NCI-H1417 treated with DMSO at 0.1 percent for 48 hours (cell line): ENCODE measurements at regions not wholly inside any gene's neighbourhood (a gene's known extent, or its start where the extent isn't known, plus 50 kb on each side); places are given as distances from the start of the nearest gene placed in this dataset.

Experiments
- DNase-seq: peaks from one replicate; lab custom pipeline; 2025; lab: John Stamatoyannopoulos, UW

DNA sequence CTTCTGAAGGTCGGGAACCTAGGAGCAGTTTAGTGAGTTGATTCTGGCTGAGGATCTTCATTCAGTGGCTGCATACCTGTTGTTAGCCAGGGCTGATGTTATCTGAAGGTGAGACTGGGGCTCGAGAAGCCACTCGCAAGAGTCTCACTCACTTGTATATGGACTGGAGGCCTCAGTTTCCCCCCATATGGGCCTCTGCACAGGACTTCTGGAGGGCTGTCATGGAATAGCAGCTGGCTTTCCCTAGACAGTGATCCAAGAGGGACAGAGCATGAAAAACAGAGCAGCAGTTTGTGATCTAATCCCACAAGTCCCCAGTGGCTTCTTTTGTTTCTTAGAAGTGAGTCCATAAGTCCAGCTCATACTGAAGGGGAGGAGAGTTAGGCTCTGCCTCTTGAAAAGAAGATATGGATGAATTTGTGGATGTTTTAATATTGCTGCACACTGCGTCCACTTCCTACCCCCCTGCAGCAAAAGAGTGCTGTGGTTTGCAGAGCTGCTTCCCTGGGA is 623.4 kb downstream of the CDH26 start:
- DNase-seq: no peak

GRCh38 chr20:60583741-60584140 is 625.5 kb downstream of the CDH26 start:
- no peak for DNase-seq

DNA sequence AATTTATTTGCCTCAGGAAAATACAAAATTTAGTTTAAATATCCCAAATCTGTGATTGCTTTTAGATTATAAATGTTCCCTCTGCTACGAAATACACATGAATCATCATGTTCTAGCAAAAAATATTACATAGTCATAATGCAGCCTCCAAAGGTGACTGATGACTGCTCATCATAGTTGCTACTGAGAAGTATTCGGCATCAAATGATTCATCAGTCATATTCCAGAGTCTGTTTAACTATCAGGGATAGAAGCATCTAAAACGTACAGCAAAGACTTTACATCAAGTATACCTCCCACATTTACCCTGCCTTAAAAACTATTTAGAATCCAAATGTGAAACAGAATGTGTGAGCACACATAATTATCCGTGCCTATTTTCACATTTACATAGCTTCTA is 626.0 kb downstream of the CDH26 start:
- DNase-seq: no peak

GRCh38 chr20:60585651-60586050 is 627.4 kb downstream of the CDH26 start:
- no peak for DNase-seq

GRCh38 chr20:60586269-60587050 is 628.2 kb downstream of the CDH26 start:
- DNase-seq: no peak

DNA sequence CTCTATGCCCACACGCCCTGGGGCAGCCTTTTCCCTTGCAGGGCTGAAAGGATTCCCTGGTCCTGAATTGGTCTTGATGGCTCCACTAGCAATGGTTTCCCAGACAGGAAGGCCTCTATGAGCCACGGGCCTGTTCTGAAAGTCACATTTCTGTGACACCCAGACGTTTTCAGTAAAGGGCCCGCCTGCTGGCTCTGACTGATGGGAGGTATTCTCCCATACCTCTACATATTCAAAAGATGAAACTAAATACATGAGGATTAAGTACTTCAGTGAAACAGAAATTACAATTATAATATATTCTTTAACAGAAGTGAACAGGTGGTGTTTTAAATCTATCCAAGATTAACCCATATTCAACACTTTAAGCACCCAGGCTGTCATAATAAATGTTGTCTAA is 629.8 kb downstream of the CDH26 start:
- no peak for DNase-seq

DNA sequence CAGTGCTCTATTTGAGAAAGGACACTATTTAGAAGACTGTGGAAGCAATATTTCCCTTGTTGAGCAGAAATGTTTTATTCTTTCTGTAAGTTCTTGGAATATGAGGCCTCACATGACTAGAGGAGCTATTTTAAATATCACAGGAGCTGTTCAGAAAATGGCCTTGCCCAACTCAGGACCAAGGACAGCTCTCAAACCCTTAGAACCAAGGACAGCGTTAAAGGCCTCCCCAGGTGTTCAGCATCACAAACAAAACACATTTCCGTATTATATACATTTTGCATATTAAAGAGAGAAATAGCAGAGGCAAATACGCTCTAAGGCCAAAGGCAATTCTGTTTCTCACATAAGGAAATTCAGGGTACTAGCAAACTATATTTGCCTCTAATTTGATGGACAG is 631.4 kb downstream of the CDH26 start:
- DNase-seq: no peak

- DNase-seq: no peak
Measured at GRCh38 chr20:60591172-60591799, 633.1 kb downstream of the CDH26 start.

GRCh38 chr20:60598528-60598927 is 640.3 kb downstream of the CDH26 start:
- no peak for DNase-seq

DNA sequence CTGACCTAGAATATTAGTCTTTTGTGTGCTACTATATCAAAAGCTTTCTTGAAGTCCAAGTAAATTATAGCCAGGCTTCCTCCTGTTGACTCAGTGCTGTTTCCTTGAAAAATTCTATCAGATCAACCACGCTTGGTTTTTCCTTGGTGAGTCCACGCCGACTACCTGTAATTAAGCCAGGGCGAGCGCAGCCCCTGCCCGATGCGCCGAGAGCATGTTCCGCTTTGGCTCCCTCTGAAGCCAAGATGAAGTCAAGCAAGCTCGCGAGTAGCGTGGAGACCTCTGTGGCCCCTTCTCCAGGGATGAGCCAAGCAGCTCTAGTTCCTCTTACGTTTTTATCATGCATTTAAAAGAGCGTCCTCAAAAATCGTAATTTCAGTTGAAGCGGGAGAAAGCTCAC is 641.2 kb downstream of the CDH26 start:
- no peak for DNase-seq

- DNase-seq: no peak
Measured at GRCh38 chr20:60600036-60600435, 641.8 kb downstream of the CDH26 start.

DNA sequence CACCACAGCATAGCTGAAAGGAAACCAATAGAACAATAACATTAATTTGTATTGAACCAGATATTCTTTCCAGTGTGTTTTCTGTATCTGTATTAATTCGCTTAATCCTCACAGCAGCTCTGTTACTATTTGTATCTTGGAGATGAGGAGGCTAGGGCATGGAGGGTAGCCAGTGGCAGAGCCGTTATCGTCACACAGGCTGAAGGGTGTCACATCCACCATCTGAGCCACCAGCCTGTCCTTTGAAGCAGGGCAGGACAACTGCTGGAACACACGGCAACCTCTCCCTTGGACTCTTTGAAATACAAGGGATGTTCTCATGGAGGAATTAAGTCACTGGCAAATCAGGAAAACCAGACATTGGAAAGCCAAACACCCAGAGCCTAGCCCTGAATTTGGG is 628.0 kb upstream of the CDH4 start:
- no peak for DNase-seq

GRCh38 chr20:60627751-60628565 is 624.1 kb upstream of the CDH4 start:
- no peak for DNase-seq

DNA sequence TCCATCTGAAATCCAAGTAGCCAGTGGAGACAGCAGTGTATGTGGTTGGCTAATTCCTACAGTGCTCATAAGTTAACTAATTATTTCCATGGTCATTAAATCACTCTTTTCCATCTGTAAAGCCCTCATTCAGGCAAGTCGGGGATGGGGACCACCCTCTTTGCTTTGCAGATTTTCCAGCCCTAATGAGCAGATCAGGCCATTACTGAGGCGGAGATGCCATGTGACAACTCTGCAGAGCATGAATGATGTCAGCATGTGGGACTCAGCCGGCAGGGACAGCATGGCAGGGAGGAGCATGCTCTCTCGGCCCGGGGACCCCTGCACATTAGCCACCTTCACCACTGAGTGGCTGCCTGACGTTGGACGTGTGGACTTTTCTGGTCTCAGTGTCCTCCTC is 623.3 kb upstream of the CDH4 start:
- DNase-seq: no peak

- DNase-seq: no peak
Measured at GRCh38 chr20:60629206-60629605, 622.9 kb upstream of the CDH4 start.

GRCh38 chr20:60630609-60631008 is 621.5 kb upstream of the CDH4 start:
- peak; percentile 96 for DNase-seq

- DNase-seq: no peak
Measured at GRCh38 chr20:60631585-60632287, 620.3 kb upstream of the CDH4 start.

DNA sequence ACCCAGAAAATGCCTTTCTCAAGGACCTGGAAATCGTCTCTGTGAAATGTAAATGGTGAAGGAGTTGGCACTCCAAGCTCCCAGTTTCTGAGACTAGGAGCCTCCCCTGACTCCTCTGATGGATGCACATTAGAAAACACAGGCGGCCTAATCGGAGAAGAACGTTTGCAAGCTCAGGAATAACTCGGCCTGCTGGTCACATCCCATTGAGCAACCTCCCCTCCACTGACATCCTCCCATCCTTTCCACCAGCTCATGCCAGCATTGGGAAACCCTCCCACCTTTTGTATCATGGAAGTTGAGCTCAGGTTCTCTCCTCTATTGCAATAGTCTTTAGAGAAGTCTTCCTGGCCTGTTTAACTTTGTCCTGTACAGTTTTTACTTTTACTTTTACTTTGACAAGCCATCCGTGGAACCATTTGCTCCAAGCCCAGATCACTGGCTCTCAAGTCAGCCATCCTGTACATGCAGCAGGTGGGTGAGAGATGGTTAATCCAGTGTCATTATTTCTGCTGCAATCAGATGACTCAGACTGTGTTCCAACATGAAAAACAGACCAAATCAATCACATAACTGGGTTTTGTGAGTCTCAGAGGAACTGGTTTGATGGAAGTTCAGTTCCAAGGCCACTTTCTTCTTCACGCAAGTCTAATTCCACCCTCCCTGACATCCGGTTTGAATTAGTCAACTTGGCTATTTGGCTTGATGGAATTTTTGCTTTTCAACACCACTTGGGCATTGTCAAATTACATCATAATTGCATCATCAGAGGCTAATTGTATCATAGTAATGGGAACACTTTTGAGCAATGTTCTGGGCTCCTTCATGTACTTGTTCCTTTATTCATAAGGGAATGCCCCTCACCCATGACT is 619.4 kb upstream of the CDH4 start:
- DNase-seq: no peak

DNA sequence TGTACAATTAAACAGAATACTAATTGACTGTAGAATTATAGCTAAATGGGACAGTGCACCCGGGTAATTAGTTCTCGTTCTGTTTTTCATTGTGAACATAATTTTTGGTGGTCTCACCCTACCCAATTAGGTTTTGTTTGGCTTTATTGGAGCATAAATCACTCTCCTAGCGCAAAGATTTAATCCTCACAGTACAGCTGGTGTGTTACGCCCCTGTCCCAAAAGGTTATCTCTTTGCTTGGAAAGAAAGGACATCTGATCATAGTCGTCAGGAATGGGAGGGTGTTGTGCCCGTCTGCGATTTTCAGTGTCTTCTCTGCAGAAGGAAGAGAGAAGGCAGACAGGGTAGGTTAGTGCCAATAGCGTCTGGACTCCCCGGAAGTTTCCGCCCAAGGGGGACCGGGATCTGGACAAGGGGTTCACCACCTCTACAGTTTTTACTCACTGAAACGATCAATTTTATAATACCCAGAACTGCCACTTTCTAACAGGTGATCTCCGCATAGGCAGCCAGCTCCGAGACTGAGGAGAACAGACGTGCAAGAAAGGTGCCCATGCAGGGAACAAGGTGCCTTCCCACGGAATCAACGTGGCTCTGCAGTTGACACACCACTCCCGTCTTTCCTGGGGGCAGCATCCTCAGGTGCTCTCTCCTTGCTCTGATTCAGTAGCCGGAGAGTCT is 617.4 kb upstream of the CDH4 start:
- no peak for DNase-seq

GRCh38 chr20:60636417-60636816 is 615.6 kb upstream of the CDH4 start:
- DNase-seq: no peak

DNA sequence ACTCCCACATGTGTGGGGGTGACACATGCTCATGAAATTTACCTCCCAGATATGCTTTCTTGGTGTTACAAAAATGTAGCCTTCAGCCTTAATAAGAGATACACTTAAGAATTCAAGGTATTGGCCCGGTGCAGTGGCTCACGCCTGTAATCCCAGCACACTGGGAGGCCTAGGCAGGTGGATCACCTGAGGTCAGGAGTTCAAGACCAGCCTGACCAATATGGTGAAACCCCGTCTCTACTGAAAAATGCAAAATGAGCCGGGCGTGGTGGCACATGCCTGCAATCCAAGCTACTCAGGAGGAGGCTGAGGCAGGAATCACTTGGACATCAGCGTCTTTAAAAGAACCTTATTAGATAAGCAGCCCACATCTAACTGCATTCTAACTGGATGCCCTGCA is 614.3 kb upstream of the CDH4 start:
- DNase-seq: no peak
